ENCODE measurements at regions not wholly inside any gene's neighbourhood (a gene's known extent, or its start where the extent isn't known, plus 50 kb on each side); places are given as distances from the start of the nearest gene placed in this dataset.
"Not testable (repeated sequence)": the region's sequence is repeated elsewhere in the genome, so short reads cannot be mapped to it uniquely, and the experiment has no call there.

- DNase-seq (ENCODE audit: low spot score), result no peak
These were observed 50.5 kb upstream of the OTOS start for GRCh38 chr2:240191001-240191400.

GRCh38 chr2:240192661-240193060 is 52.2 kb upstream of the OTOS start:
- DNase-seq (ENCODE audit: low spot score), result no peak

- DNase-seq (ENCODE audit: low spot score), result not testable (repeated sequence)
These were observed 53.9 kb upstream of the OTOS start for GRCh38 chr2:240194341-240194762.

GRCh38 chr2:240195316-240195861 is 54.9 kb upstream of the OTOS start:
- no peak for DNase-seq (ENCODE audit: low spot score)

GRCh38 chr2:240196716-240197461 is 56.4 kb upstream of the OTOS start:
- no peak for DNase-seq (ENCODE audit: low spot score)

- DNase-seq (ENCODE audit: low spot score), result no peak
These were observed 57.1 kb upstream of the OTOS start for GRCh38 chr2:240197462-240198139.

GRCh38 chr2:240198226-240198625 is 57.8 kb upstream of the OTOS start:
- no peak for DNase-seq (ENCODE audit: low spot score)

GRCh38 chr2:240199133-240199870 is 58.8 kb upstream of the OTOS start:
- DNase-seq (ENCODE audit: low spot score), result no peak

- no peak for DNase-seq (ENCODE audit: low spot score)
These were observed 60.0 kb upstream of the OTOS start for GRCh38 chr2:240200230-240201051.

GRCh38 chr2:240201866-240202265 is 61.4 kb upstream of the OTOS start:
- DNase-seq (ENCODE audit: low spot score), result no peak

- DNase-seq (ENCODE audit: low spot score), result no peak
These were observed 62.1 kb upstream of the OTOS start for GRCh38 chr2:240202586-240202985.

GRCh38 chr2:240203031-240203787 is 62.8 kb upstream of the OTOS start:
- DNase-seq (ENCODE audit: low spot score), result no peak

GRCh38 chr2:240203788-240204270 is 63.4 kb upstream of the OTOS start:
- no peak for DNase-seq (ENCODE audit: low spot score)

- DNase-seq (ENCODE audit: low spot score), result no peak
These were observed 64.2 kb upstream of the OTOS start for GRCh38 chr2:240204431-240205276.

GRCh38 chr2:240205348-240205747 is 64.9 kb upstream of the OTOS start:
- DNase-seq (ENCODE audit: low spot score), result no peak

GRCh38 chr2:240205772-240206171 is 65.3 kb upstream of the OTOS start:
- no peak for DNase-seq (ENCODE audit: low spot score)

GRCh38 chr2:240206630-240207029 is 66.2 kb upstream of the OTOS start:
- no peak for DNase-seq (ENCODE audit: low spot score)

- no peak for DNase-seq (ENCODE audit: low spot score)
These were observed 67.2 kb upstream of the OTOS start for GRCh38 chr2:240207661-240208060.

GRCh38 chr2:240208096-240208495 is 67.6 kb upstream of the OTOS start:
- DNase-seq (ENCODE audit: low spot score), result no peak
